Neuronal stem cell (in vitro differentiated cells): ENCODE measurements at regions not wholly inside any gene's neighbourhood (a gene's known extent, or its start where the extent isn't known, plus 50 kb on each side); places are given as distances from the start of the nearest gene placed in this dataset.

Experiments
- DNase-seq: peaks from one replicate; pipeline ENCODE4 v3.0.0-alpha.2; 2013; ENCODE audit warnings: low spot score
- H2AFZ ChIP-seq: one replicate; pipeline ENCODE4 v1.6.1; 2013; ENCODE audit warnings: mild to moderate bottlenecking, low read length, inconsistent platforms
- H2AK5ac ChIP-seq: 2 replicates; pipeline ENCODE4 v1.6.1; 2013; ENCODE audit warnings: low read depth, mild to moderate bottlenecking, inconsistent platforms, low read length, moderate library complexity, mixed read lengths
- H2BK120ac ChIP-seq: 2 replicates; pipeline ENCODE4 v1.6.1; 2013; ENCODE audit warnings: low read depth, mild to moderate bottlenecking, inconsistent platforms, low read length, moderate library complexity, mixed read lengths
- H2BK12ac ChIP-seq: one replicate; pipeline ENCODE4 v1.6.1; 2013; ENCODE audit warnings: low read length, inconsistent platforms
- H2BK15ac ChIP-seq: 2 replicates; pipeline ENCODE4 v1.6.1; 2013; ENCODE audit warnings: mild to moderate bottlenecking, low read length, inconsistent platforms, mixed read lengths
- H2BK5ac ChIP-seq: one replicate; pipeline ENCODE4 v1.6.1; 2013; ENCODE audit warnings: inconsistent platforms, mild to moderate bottlenecking, low read length, moderate library complexity
- H3K14ac ChIP-seq: one replicate; pipeline ENCODE4 v1.6.1; 2013; ENCODE audit warnings: low read length, inconsistent platforms
- H3K18ac ChIP-seq: 2 replicates; pipeline ENCODE4 v1.6.1; 2013; ENCODE audit warnings: low read length, inconsistent platforms
- H3K23ac ChIP-seq: 2 replicates; pipeline ENCODE4 v1.6.1; 2013; ENCODE audit warnings: low read depth, mild to moderate bottlenecking, mixed read lengths, low read length, inconsistent platforms; ENCODE audit not compliant: poor library complexity
- H3K27ac ChIP-seq: replicated peaks from 3 replicates; pipeline ENCODE4 v1.5.1; 2013; ENCODE audit warnings: low read length, inconsistent platforms
- H3K27me3 ChIP-seq, 3 experiments: 2 replicates each; pipeline ENCODE4 v1.6.1; 2013; ENCODE audit warnings: low read length in 3 of 3, mild to moderate bottlenecking in 2 of 3, inconsistent platforms in 1 of 3, low read depth in 1 of 3, mixed read lengths in 1 of 3, moderate library complexity in 1 of 3; ENCODE audit not compliant: control insufficient read depth in 3 of 3, insufficient read depth in 3 of 3
- H3K36me3 ChIP-seq, 2 donors: replicated peaks in 1 of 2; 2 replicates each; pipeline ENCODE4 v1.6.1; 2013; ENCODE audit warnings: low read length in 2 of 2; ENCODE audit not compliant: control insufficient read depth in 2 of 2, insufficient read depth in 2 of 2
- H3K4ac ChIP-seq: 2 replicates; pipeline ENCODE4 v1.6.1; 2013; ENCODE audit warnings: inconsistent platforms, mild to moderate bottlenecking, low read length, moderate library complexity
- H3K4me1 ChIP-seq, 2 donors: 1 replicate in 1 of 2; 2 replicates in 1 of 2; pipeline ENCODE4 v1.6.1; 2013; ENCODE audit warnings: low read length in 2 of 2, low read depth in 1 of 2; ENCODE audit not compliant: control insufficient read depth in 2 of 2, insufficient read depth in 1 of 2
- H3K4me2 ChIP-seq: one replicate; pipeline ENCODE4 v1.6.1; 2013; ENCODE audit warnings: mild to moderate bottlenecking, low read length, inconsistent platforms; ENCODE audit not compliant: insufficient read depth, poor library complexity, severe bottlenecking
- H3K4me3 ChIP-seq, 2 donors: 2 replicates each; pipeline ENCODE4 v1.5.1; 2013; ENCODE audit warnings: low read length in 2 of 2, mild to moderate bottlenecking in 2 of 2, inconsistent platforms in 1 of 2, moderate library complexity in 1 of 2
- H3K79me1 ChIP-seq: one replicate; pipeline ENCODE4 v1.6.1; 2013; ENCODE audit warnings: low read depth, mild to moderate bottlenecking, inconsistent platforms, low read length, moderate library complexity
- H3K9ac ChIP-seq: one replicate; pipeline ENCODE4 v1.6.1; 2013; ENCODE audit warnings: mild to moderate bottlenecking, low read depth, low read length, inconsistent platforms; ENCODE audit not compliant: poor library complexity
- H3K9me3 ChIP-seq, 2 donors: replicated peaks in 1 of 2; 2 replicates each; pipeline versions ENCODE3 to v1.6.1; 2013; ENCODE audit warnings: low read length in 2 of 2, mild to moderate bottlenecking in 2 of 2, inconsistent platforms in 1 of 2, low read depth in 1 of 2, mixed read lengths in 1 of 2, moderate library complexity in 1 of 2; ENCODE audit not compliant: control insufficient read depth in 2 of 2, insufficient read depth in 1 of 2
- H4K8ac ChIP-seq: one replicate; pipeline ENCODE4 v1.6.1; 2013; ENCODE audit warnings: low read depth, mild to moderate bottlenecking, inconsistent platforms, low read length, moderate library complexity
- H4K91ac ChIP-seq: one replicate; pipeline ENCODE4 v1.6.1; 2013; ENCODE audit warnings: low read length, low read depth, mild to moderate bottlenecking, inconsistent platforms; ENCODE audit not compliant: poor library complexity
- WGBS, 2 donors: extraction: QIAGEN DNeasy Blood & Tissue Kit; methylation state at CpG; one replicate each; pipeline ENCODE4 v1.1.7; 2013; ENCODE audit warnings: missing lambda C conversion rate in 2 of 2, mixed read lengths in 1 of 2; ENCODE audit not compliant: insufficient read length in 2 of 2, insufficient replicate concordance in 1 of 2; ENCODE audit errors: extremely low coverage in 2 of 2; 5-methylcytosine and 5-hydroxymethylcytosine counted together

DNA sequence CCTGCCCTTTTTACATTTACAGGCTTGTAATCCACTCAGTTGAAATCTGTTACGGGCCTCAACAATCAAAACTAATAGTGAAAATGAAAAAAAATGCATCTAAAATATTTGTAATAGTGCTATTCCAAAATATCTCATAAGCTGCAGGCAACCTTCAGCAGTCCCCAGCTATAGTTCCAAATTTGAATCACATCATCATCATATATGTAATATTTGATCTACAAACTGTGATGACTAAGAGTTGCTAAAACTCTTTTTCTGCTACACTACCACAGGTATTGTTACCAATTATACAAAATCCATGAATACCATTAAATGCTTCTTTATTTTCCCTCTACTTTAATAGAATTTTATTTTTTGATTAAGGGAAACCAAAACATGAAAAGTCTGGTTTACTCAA, 121.4 kb upstream of the RFC3 start:
- no peak overlapping the region for H3K23ac ChIP-seq
- no peaks in the 10 kb centered on the region for H3K36me3 ChIP-seq
- no peak overlapping the region for H3K27ac ChIP-seq
- no peak overlapping the region for H3K4ac ChIP-seq
- no peaks in the 10 kb centered on the region for H3K9me3 ChIP-seq
- no peak for DNase-seq
- H3K9ac ChIP-seq: no peak overlapping the region
- H2BK5ac ChIP-seq: no peak overlapping the region
- H3K27me3 ChIP-seq: no peaks in the 10 kb centered on the region
- no peak overlapping the region for H3K4me3 ChIP-seq
- H3K14ac ChIP-seq: no peak overlapping the region
- H2BK12ac ChIP-seq: no peak overlapping the region
- no peaks in the 10 kb centered on the region for H3K4me1 ChIP-seq
- H4K8ac ChIP-seq: no peak overlapping the region
- no peaks in the 10 kb centered on the region for H3K79me1 ChIP-seq
- no peak overlapping the region for H2AK5ac ChIP-seq
- no peak overlapping the region for H3K18ac ChIP-seq
- no peak overlapping the region for H2AFZ ChIP-seq
- H2BK15ac ChIP-seq: no peak overlapping the region
- no peak overlapping the region for H3K4me2 ChIP-seq
- H2BK120ac ChIP-seq: no peak overlapping the region
- no peak overlapping the region for H4K91ac ChIP-seq
- WGBS, 2 donors: no CpG with 5 or more reads among the region's 1 CpG

DNA sequence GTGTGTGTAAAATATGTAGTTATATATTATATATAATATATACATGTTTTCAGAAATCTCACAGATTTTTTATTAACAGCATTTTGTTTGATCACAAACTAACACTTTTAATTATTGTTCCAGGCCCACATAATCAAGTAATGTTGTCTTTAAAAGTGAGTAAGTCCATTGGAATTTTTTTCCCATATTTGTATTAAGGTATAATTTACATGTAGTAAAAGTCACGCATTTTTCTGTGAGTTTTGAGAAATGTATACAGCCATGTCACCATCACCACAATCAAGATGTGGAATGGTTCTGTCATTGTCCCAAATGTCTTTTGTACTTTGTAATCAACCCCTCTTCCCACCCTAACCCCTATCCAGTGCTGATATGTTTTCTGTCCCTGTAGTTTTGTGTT, 120.0 kb upstream of the RFC3 start:
- Histone ChIP-seq H4K8ac (no peak overlapping the region), H3K9ac (no peak overlapping the region), H2BK12ac (no peak overlapping the region), H3K4ac (no peak overlapping the region), H3K18ac (no peak overlapping the region), H2BK15ac (no peak overlapping the region), H3K9me3 (no peaks in the 10 kb centered on the region), H3K4me3 (no peak overlapping the region), H3K79me1 (no peaks in the 10 kb centered on the region), H3K23ac (no peak overlapping the region), H2BK120ac (no peak overlapping the region), H3K14ac (no peak overlapping the region), H3K27ac (no peak overlapping the region), H3K4me2 (no peak overlapping the region), H3K36me3 (no peaks in the 10 kb centered on the region), H2BK5ac (no peak overlapping the region), H3K27me3 (no peaks in the 10 kb centered on the region), H3K4me1 (no peaks in the 10 kb centered on the region), H4K91ac (no peak overlapping the region), H2AK5ac (no peak overlapping the region), H2AFZ (no peak overlapping the region)
- no peak for DNase-seq
- no CpG with 5 or more reads among the region's 1 CpG for WGBS, 2 donors

GRCh38 chr13:33707449-33707848, 110.5 kb upstream of the RFC3 start:
- Histone ChIP-seq H2BK5ac (no peak overlapping the region), H3K18ac (no peak overlapping the region), H3K27me3 (no peaks in the 10 kb centered on the region), H3K36me3 (no peaks in the 10 kb centered on the region), H2BK12ac (no peak overlapping the region), H3K79me1 (no peaks in the 10 kb centered on the region), H2AFZ (no peak overlapping the region), H3K4me2 (no peak overlapping the region), H3K4me1 (peaks cover 0 to 2% of the 10 kb centered on the region in 2 donors), H2BK15ac (no peak overlapping the region), H4K91ac (no peak overlapping the region), H3K9ac (no peak overlapping the region), H3K4ac (no peak overlapping the region), H2BK120ac (no peak overlapping the region), H3K4me3 (no peak overlapping the region), H3K23ac (no peak overlapping the region), H3K14ac (no peak overlapping the region), H4K8ac (no peak overlapping the region), H2AK5ac (no peak overlapping the region), H3K9me3 (no peaks in the 10 kb centered on the region), H3K27ac (no peak overlapping the region)
- DNase-seq: no peak
- no CpG with 5 or more reads among the region's 3 CpGs for WGBS, 2 donors

DNA sequence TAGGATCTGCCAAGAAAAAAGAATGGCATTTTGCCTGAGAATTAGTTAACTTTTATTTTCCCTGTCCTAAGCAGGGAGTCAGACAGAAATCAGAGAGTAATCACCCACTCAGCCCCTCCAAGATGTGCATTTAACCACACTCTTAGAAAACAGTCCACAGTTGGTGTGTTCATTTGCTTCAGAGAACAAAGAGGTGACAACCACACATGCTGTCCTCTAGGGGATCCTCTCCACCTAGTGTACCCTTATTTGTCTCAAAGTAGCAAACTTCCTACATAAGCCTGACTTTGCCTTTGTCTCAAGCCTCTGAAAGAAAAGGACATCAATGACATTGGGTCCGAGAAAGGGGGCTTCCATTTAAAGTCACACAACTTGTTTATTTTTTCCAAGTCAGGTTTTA, 107.0 kb upstream of the RFC3 start:
- H3K27me3 ChIP-seq: no peaks in the 10 kb centered on the region
- no peak overlapping the region for H2BK5ac ChIP-seq
- no CpG with 5 or more reads among the region's 1 CpG for WGBS, 2 donors
- no peak overlapping the region for H3K23ac ChIP-seq
- H4K91ac ChIP-seq: no peak overlapping the region
- H3K4ac ChIP-seq: no peak overlapping the region
- no peak overlapping the region for H2BK12ac ChIP-seq
- peak overlapping the region; percentile 75 for H2AFZ ChIP-seq
- no peaks in the 10 kb centered on the region for H3K79me1 ChIP-seq
- no peaks in the 10 kb centered on the region for H3K36me3 ChIP-seq
- DNase-seq: no peak
- no peak overlapping the region for H2AK5ac ChIP-seq
- no peak overlapping the region for H3K9ac ChIP-seq
- H3K18ac ChIP-seq: no peak overlapping the region
- no peak overlapping the region for H3K4me3 ChIP-seq
- H2BK120ac ChIP-seq: no peak overlapping the region
- H3K9me3 ChIP-seq: no peaks in the 10 kb centered on the region
- H4K8ac ChIP-seq: no peak overlapping the region
- H3K4me2 ChIP-seq: no peak overlapping the region
- H3K27ac ChIP-seq: no peak overlapping the region
- H2BK15ac ChIP-seq: no peak overlapping the region
- H3K4me1 ChIP-seq: peaks cover 0 to 2% of the 10 kb centered on the region in 2 donors
- H3K14ac ChIP-seq: no peak overlapping the region
